Right lobe of liver (tissue), 6 donors: ENCODE measurements at regions not wholly inside any gene's neighbourhood (a gene's known extent, or its start where the extent isn't known, plus 50 kb on each side); places are given as distances from the start of the nearest gene placed in this dataset.

Experiments
- ATAC-seq, 4 donors: fragments of 200-7000 bp; cut with Tn5 transposase; one replicate each; pipeline ENCODE4 v1.9.1; 2020; ENCODE audit warnings: mild to moderate bottlenecking in 4 of 4, moderate library complexity in 4 of 4
- DNase-seq, 3 donors: peaks; one replicate each; pipeline ENCODE4 v3.0.0-alpha.2; 2020
- H3K27ac ChIP-seq, 3 donors: fragments of 200-600 bp; one replicate each; pipeline ENCODE4 v1.8.0; 2022
- H3K27me3 ChIP-seq, 2 donors: fragments of 200-600 bp; one replicate each; pipeline ENCODE4 v1.8.0; 2022
- H3K36me3 ChIP-seq, 4 donors: fragments of 200-600 bp; sonication (generic) in 1 of 4; one replicate each; pipeline versions ENCODE4 v1.5.1 to v1.8.0; 2017 to 2022; ENCODE audit warnings: control low read depth in 1 of 4
- H3K4me1 ChIP-seq, 4 donors: fragments of 200-600 bp; sonication (generic) in 1 of 4; one replicate each; pipeline versions ENCODE4 v1.5.1 to v1.8.0; 2017 to 2022; ENCODE audit warnings: control low read depth in 1 of 4
- H3K4me3 ChIP-seq, 3 donors: fragments of 200-600 bp; one replicate each; pipeline ENCODE4 v1.8.0; 2022
- H3K9me3 ChIP-seq, 4 donors: fragments of 200-600 bp; sonication (generic) in 1 of 4; one replicate each; pipeline versions ENCODE4 v1.5.1 to v1.8.0; 2017 to 2022; ENCODE audit warnings: control low read depth in 1 of 4
- POLR2A ChIP-seq: fragments of 450-650 bp; IDR thresholded peaks from one replicate; pipeline ENCODE4 v1.6.1; 2017; ENCODE audit warnings: antibody characterized with exemption, mild to moderate bottlenecking
- WGBS: methylation state at CpG from one replicate; pipeline ENCODE4 v1.1.6; 2018; ENCODE audit warnings: low coverage, low lambda C conversion rate; ENCODE audit not compliant: insufficient coverage; ENCODE audit errors: missing lambda C conversion rate; 5-methylcytosine and 5-hydroxymethylcytosine counted together
- intact Hi-C, 2 donors: fragments of 100-400 bp; cut with DNase I; formaldehyde crosslinking; loops; one replicate each; pipeline versions ENCODE4 v1.11.2 to v1.14.1; 2022
- TF ChIP-seq, protein P1 (sequence below), 4 donors: fragments of 200-600 bp in 3 of 4; fragments of 450-650 bp in 1 of 4; IDR thresholded peaks; one replicate each; pipeline versions ENCODE4 v1.5.1 to v1.8.0; 2016 to 2022; ENCODE audit warnings: antibody characterized with exemption in 4 of 4, mild to moderate bottlenecking in 2 of 4
- donor health status: DM: no; HTN: yes; CAD: no.
- donor health status: DM: no; HTN: no; CAD: no.
- donor health status: DM: no; HTN: no; CAD: no.
- donor health status: DM: no; HTN: yes; CAD: no.
- donor health status: DM: no; HTN: yes; CAD: no.

- intact Hi-C loops, result no loop called here
- H3K36me3 ChIP-seq, result no peaks in the 10 kb centered on the region
- TF ChIP-seq, protein P1, sequence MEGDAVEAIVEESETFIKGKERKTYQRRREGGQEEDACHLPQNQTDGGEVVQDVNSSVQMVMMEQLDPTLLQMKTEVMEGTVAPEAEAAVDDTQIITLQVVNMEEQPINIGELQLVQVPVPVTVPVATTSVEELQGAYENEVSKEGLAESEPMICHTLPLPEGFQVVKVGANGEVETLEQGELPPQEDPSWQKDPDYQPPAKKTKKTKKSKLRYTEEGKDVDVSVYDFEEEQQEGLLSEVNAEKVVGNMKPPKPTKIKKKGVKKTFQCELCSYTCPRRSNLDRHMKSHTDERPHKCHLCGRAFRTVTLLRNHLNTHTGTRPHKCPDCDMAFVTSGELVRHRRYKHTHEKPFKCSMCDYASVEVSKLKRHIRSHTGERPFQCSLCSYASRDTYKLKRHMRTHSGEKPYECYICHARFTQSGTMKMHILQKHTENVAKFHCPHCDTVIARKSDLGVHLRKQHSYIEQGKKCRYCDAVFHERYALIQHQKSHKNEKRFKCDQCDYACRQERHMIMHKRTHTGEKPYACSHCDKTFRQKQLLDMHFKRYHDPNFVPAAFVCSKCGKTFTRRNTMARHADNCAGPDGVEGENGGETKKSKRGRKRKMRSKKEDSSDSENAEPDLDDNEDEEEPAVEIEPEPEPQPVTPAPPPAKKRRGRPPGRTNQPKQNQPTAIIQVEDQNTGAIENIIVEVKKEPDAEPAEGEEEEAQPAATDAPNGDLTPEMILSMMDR (IDR thresholded peaks at IDR 0.05), result no peak
- TF ChIP-seq POLR2A, result no peak
- 92% methylated on average over 1 of the region's 1 CpG for WGBS
- no peaks in the 10 kb centered on the region for H3K27me3 ChIP-seq
- no peaks in the 10 kb centered on the region for H3K4me1 ChIP-seq
- ATAC-seq, result no peak
- no peaks in the 10 kb centered on the region for H3K9me3 ChIP-seq
- no peak overlapping the region for H3K4me3 ChIP-seq
- no peak overlapping the region for H3K27ac ChIP-seq
- DNase-seq, result no peak
Observed at GRCh38 chr1:218969006-218969405, 204.7 kb upstream of the LYPLAL1 start.

DNA sequence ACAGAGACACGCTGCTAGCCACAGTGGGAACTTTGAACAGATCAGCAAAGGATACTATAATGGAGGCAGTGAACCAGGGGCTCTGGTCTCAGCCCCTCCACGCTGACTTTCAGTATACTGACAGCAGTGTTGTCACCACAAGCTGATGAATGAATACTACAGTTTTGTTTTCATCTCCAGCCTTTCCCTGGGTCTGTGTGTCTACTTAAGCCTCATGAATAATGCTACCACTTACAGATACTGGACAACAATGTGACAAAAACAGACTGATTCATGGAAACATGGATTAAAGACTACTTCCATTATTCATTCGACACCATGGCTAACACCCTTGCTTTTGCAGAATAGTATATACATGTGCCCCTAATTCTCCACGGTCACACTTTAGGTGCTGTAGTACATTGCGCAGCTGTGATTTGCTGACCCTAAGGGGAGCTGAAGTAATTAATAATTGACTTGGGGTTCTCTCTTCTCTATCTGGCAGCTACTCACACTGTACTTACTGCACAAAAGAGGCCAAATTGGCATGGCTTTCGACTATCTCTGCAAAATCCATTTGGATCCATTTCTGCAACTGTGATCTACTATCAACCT, 203.2 kb upstream of the LYPLAL1 start:
- no peak for TF ChIP-seq POLR2A
- TF ChIP-seq, protein P1 (IDR thresholded peaks at IDR 0.05), result no peak
- Histone ChIP-seq H3K27me3 (no peaks in the 10 kb centered on the region), H3K36me3 (no peaks in the 10 kb centered on the region), H3K4me3 (no peak overlapping the region), H3K9me3 (no peaks in the 10 kb centered on the region), H3K27ac (no peak overlapping the region), H3K4me1 (no peaks in the 10 kb centered on the region)
- ATAC-seq (no peak), DNase-seq (no peak)
- WGBS, result 80% methylated on average over 6 of the region's 6 CpGs
- intact Hi-C loops, result no loop called here

- 100% methylated on average over 1 of the region's 1 CpG for WGBS
- intact Hi-C loops, result no loop called here
- DNase-seq, result no peak
- no peaks in the 10 kb centered on the region for H3K9me3 ChIP-seq
- no peaks in the 10 kb centered on the region for H3K4me1 ChIP-seq
- no peak overlapping the region for H3K27ac ChIP-seq
- no peak overlapping the region for H3K4me3 ChIP-seq
- TF ChIP-seq, protein P1 (IDR thresholded peaks at IDR 0.05), result no peak
- no peaks in the 10 kb centered on the region for H3K36me3 ChIP-seq
- H3K27me3 ChIP-seq, result no peaks in the 10 kb centered on the region
- ATAC-seq, result no peak
Observed at GRCh38 chr1:218971156-218971555, 202.5 kb upstream of the LYPLAL1 start.

- WGBS, result 81% methylated on average over 2 of the region's 2 CpGs
Observed at GRCh38 chr1:218980881-218981280, 192.8 kb upstream of the LYPLAL1 start.

More at GRCh38 chr1:218980881-218981280, 192.8 kb upstream of the LYPLAL1 start:
- DNase-seq (no peak), ATAC-seq (no peak)
- Histone ChIP-seq H3K4me3 (no peak overlapping the region), H3K27me3 (no peaks in the 10 kb centered on the region), H3K9me3 (no peaks in the 10 kb centered on the region), H3K36me3 (no peaks in the 10 kb centered on the region), H3K27ac (no peak overlapping the region), H3K4me1 (peaks cover 0 to 6% (median 0%) of the 10 kb centered on the region in 4 donors)
- no peak for TF ChIP-seq POLR2A
- TF ChIP-seq, protein P1 (IDR thresholded peaks at IDR 0.05), result no peak
- intact Hi-C loops, result no loop called here
